Panc1 (cell line): ENCODE measurements at regions not wholly inside any gene's neighbourhood (a gene's known extent, or its start where the extent isn't known, plus 50 kb on each side); places are given as distances from the start of the nearest gene placed in this dataset.
"Not testable (repeated sequence)": the region's sequence is repeated elsewhere in the genome, so short reads cannot be mapped to it uniquely, and the experiment has no call there.

Source experiments
- ATAC-seq: fragments of 200-7000 bp; cut with Tn5 transposase; 2 replicates; pipeline ENCODE4 v1.9.1; 2020; ENCODE audit warnings: mild to moderate bottlenecking, moderate library complexity
- BruUV-seq: library from RNA; stranded (reverse); fragments of 400-500 nt; replicated peaks from 2 replicates; lab custom pipeline; 2021; lab: Mats Ljungman, UMichigan
- CTCF ChIA-PET: fragments of 300-600 bp; sonication (Branson Sonifier 250); formaldehyde crosslinking; loops from one replicate; lab custom pipeline; 2022; ENCODE audit warnings: antibody characterized with exemption; lab: Charles Lee
- POLR2A ChIA-PET: fragments of 300-600 bp; sonication (Branson Sonifier 250); formaldehyde crosslinking; loops from one replicate; lab custom pipeline; 2022; ENCODE audit warnings: antibody characterized with exemption; lab: Charles Lee
- DNase-seq: peaks from one replicate; pipeline ENCODE4 v3.0.0-alpha.2; 2010; ENCODE audit warnings: low read depth, low spot score
- H3K27ac ChIP-seq: 2 replicates; pipeline ENCODE4 v1.5.1; 2011; ENCODE audit warnings: mild to moderate bottlenecking, low read length, inconsistent platforms
- H3K27me3 ChIP-seq: fragments of 200-500 bp; sonication (Bioruptor generic); 2 replicates; pipeline ENCODE4 v1.6.0; 2014; ENCODE audit warnings: low read length, inconsistent platforms; ENCODE audit not compliant: control insufficient read depth, insufficient read depth
- H3K36me3 ChIP-seq: fragments of 200-500 bp; sonication (Bioruptor generic); 2 replicates; pipeline ENCODE4 v1.5.1; 2014; ENCODE audit warnings: inconsistent platforms, mild to moderate bottlenecking, low read length, moderate library complexity; ENCODE audit not compliant: control insufficient read depth, insufficient read depth
- H3K4me1 ChIP-seq: 2 replicates; pipeline ENCODE4 v1.5.1; 2011; ENCODE audit warnings: inconsistent platforms, mild to moderate bottlenecking, low read length, moderate library complexity; ENCODE audit not compliant: control insufficient read depth, insufficient read depth
- H3K4me3 ChIP-seq, 2 experiments: 2 replicates each; pipeline ENCODE4 v1.5.1; 2011 to 2012; ENCODE audit warnings: low read depth in 2 of 2, low read length in 2 of 2, mild to moderate bottlenecking in 2 of 2, inconsistent platforms in 1 of 2, moderate library complexity in 1 of 2
- H3K9me3 ChIP-seq: fragments of 200-500 bp; sonication (Bioruptor generic); 2 replicates; pipeline ENCODE4 v1.5.1; 2014; ENCODE audit warnings: low read depth, mild to moderate bottlenecking, inconsistent platforms, low read length, moderate library complexity; ENCODE audit not compliant: control insufficient read depth, insufficient read depth
- CTCF ChIP-seq: fragments of 450-650 bp; IDR thresholded peaks from 2 replicates; pipeline ENCODE4 v1.5.1; 2017; ENCODE audit warnings: mild to moderate bottlenecking
- POLR2AphosphoS5 ChIP-seq: IDR thresholded peaks from 2 replicates; pipeline ENCODE4 v1.6.1; 2012; ENCODE audit warnings: mild to moderate bottlenecking, low read depth, low read length, moderate library complexity
- SIN3A ChIP-seq: IDR thresholded peaks from 2 replicates; pipeline ENCODE4 v1.6.1; 2012; ENCODE audit warnings: low read depth, mild to moderate bottlenecking, low read length, moderate library complexity, borderline replicate concordance; ENCODE audit not compliant: insufficient read depth
- TCF7L2 ChIP-seq: IDR thresholded peaks from 2 replicates; pipeline ENCODE4 v1.6.1; 2011; ENCODE audit warnings: mild to moderate bottlenecking, low read depth, low read length, inconsistent platforms
- in situ Hi-C: cut with HindIII; loops from 2 replicates; pipeline ENCODE4 v1.10.0; 2016; ENCODE audit warnings: low sequenced_read_pairs, low pct_unique_long_range_greater_than_20kb
- intact Hi-C: fragments of 100-400 bp; cut with micrococcal nuclease; formaldehyde crosslinking; loops from one replicate; pipeline ENCODE4 v1.10.0; 2022; ENCODE audit not compliant: unreplicated experiment
- TF ChIP-seq, protein P1 (sequence below), 2 experiments: IDR thresholded peaks; 2 replicates each; pipeline ENCODE4 v1.6.1; 2011 to 2012; ENCODE audit warnings: low read depth in 2 of 2, control low read depth in 1 of 2, low read length in 1 of 2, mild to moderate bottlenecking in 1 of 2, moderate library complexity in 1 of 2; ENCODE audit not compliant: insufficient read depth in 1 of 2

GRCh38 chr15:25990220-25990619 lies 127.1 kb upstream of the ATP10A start:
- ChIA-PET POLR2A (no interaction called here), CTCF (interaction anchor here (0.7 kb wide), 1 partner anchor 247 kb away, joined by 7 read pairs; no protein-coding TSS in a partner anchor)
- intact Hi-C loops: no loop called here
- TF ChIP-seq CTCF (no peak), SIN3A (no peak), POLR2AphosphoS5 (no peak), TCF7L2 (no peak)
- TF ChIP-seq, protein P1, sequence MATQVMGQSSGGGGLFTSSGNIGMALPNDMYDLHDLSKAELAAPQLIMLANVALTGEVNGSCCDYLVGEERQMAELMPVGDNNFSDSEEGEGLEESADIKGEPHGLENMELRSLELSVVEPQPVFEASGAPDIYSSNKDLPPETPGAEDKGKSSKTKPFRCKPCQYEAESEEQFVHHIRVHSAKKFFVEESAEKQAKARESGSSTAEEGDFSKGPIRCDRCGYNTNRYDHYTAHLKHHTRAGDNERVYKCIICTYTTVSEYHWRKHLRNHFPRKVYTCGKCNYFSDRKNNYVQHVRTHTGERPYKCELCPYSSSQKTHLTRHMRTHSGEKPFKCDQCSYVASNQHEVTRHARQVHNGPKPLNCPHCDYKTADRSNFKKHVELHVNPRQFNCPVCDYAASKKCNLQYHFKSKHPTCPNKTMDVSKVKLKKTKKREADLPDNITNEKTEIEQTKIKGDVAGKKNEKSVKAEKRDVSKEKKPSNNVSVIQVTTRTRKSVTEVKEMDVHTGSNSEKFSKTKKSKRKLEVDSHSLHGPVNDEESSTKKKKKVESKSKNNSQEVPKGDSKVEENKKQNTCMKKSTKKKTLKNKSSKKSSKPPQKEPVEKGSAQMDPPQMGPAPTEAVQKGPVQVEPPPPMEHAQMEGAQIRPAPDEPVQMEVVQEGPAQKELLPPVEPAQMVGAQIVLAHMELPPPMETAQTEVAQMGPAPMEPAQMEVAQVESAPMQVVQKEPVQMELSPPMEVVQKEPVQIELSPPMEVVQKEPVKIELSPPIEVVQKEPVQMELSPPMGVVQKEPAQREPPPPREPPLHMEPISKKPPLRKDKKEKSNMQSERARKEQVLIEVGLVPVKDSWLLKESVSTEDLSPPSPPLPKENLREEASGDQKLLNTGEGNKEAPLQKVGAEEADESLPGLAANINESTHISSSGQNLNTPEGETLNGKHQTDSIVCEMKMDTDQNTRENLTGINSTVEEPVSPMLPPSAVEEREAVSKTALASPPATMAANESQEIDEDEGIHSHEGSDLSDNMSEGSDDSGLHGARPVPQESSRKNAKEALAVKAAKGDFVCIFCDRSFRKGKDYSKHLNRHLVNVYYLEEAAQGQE (IDR thresholded peaks at IDR 0.05; ENCODE audit: insufficient read depth in 1 of 2, low read depth in 2 of 2, low read length in 1 of 2): no peak
- no TSS peak for BruUV-seq
- H3K4me1 ChIP-seq: no peaks in the 10 kb centered on the region
- H3K9me3 ChIP-seq: no peaks in the 10 kb centered on the region
- DNase-seq: no peak
- no peak overlapping the region for H3K4me3 ChIP-seq
- no peak for ATAC-seq
- in situ Hi-C loops: no loop called here
- no peaks in the 10 kb centered on the region for H3K36me3 ChIP-seq
- no peak overlapping the region for H3K27ac ChIP-seq
- no peaks in the 10 kb centered on the region for H3K27me3 ChIP-seq

DNA sequence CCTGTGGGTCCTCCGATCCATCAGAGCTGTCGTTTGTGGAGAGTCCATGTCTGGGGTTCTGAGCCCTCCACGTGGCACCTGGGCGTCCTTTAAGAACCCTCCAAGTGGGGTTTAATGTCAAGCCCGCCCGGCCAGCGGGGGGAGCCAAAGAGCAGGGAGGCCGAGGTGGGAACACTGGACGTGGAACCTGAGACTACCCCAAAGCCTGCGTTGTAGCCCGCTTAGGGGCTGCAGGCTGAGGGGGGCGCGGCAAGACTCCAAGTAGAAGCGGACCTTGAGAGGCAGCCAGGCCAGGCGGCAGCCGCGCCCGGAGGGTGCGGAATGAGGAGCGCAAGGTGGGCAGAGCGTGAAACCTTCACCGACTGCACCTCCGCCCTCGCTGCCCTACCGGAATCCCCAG lies 126.2 kb upstream of the ATP10A start:
- no peak for TF ChIP-seq TCF7L2
- peak; percentile 29 for TF ChIP-seq CTCF
- no peak for TF ChIP-seq SIN3A
- BruUV-seq: no TSS peak
- no peak overlapping the region for H3K27ac ChIP-seq
- H3K4me1 ChIP-seq: no peaks in the 10 kb centered on the region
- POLR2A ChIA-PET: no interaction called here
- no peaks in the 10 kb centered on the region for H3K27me3 ChIP-seq
- no peaks in the 10 kb centered on the region for H3K9me3 ChIP-seq
- intact Hi-C loops (no loop called here), in situ Hi-C loops (no loop called here)
- DNase-seq (no peak), ATAC-seq (no peak)
- CTCF ChIA-PET: no interaction called here
- H3K36me3 ChIP-seq: no peaks in the 10 kb centered on the region
- no peak overlapping the region for H3K4me3 ChIP-seq

DNA sequence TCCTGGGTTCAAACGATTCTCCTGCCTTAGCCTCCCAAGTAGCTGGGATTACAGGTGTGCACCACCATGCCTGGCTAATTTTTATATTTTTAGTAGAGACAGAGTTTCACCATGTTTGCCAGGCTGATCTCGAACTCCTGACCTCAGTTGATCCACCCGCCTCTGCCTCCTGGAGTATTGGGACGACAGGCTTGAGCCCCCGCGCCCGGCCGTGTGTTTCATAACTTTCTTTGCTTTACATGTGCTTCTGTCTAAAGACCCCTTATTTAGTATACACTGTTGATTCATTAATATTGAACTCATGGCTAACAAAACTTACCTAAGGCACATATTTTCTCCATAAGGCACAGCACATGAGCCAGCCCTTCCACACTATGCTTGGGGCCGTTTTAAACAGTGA lies 125.6 kb upstream of the ATP10A start:
- in situ Hi-C loops, H3K36me3 ChIP-seq, BruUV-seq, H3K9me3 ChIP-seq, ATAC-seq, CTCF ChIA-PET, DNase-seq, H3K27ac ChIP-seq, H3K4me3 ChIP-seq, H3K4me1 ChIP-seq, intact Hi-C loops, POLR2A ChIA-PET, H3K27me3 ChIP-seq: not testable (repeated sequence)
